ENCODE measurements at regions not wholly inside any gene's neighbourhood (a gene's known extent, or its start where the extent isn't known, plus 50 kb on each side); places are given as distances from the start of the nearest gene placed in this dataset.
"Not testable (repeated sequence)": the region's sequence is repeated elsewhere in the genome, so short reads cannot be mapped to it uniquely, and the experiment has no call there.

GRCh38 chr15:20144333-20145036 is 397.1 kb downstream of the GOLGA6L6 start:
- not testable (repeated sequence) for H3K9me3 Mint-ChIP-seq, H3K36me3 Mint-ChIP-seq, H3K4me1 Mint-ChIP-seq, H3K27ac Mint-ChIP-seq, DNase-seq, H3K27me3 Mint-ChIP-seq, H3K4me3 Mint-ChIP-seq

DNA sequence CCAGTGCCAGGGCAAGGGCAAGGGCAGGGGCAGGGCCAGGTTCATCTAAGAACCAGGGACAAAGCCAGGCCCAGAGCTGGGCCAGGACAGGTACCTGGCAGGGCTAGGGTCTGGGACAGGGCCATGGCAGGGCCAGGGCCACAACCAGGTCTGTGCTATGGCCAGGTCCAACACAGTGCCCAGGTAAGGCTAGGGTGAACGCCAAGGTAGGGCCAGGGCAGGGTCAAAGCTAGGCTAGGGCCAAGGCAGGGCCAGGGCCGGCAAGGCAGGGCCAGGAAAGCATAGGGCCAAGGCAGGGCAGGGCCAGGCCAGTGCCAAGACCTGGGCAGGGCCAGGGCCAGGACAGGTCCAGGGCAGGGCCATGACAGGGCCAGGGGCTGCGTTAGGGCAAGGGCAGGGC is 398.7 kb downstream of the GOLGA6L6 start:
- not testable (repeated sequence) for H3K9me3 Mint-ChIP-seq, H3K36me3 Mint-ChIP-seq, H3K27ac Mint-ChIP-seq, H3K4me3 Mint-ChIP-seq, H3K27me3 Mint-ChIP-seq, DNase-seq, H3K4me1 Mint-ChIP-seq

DNA sequence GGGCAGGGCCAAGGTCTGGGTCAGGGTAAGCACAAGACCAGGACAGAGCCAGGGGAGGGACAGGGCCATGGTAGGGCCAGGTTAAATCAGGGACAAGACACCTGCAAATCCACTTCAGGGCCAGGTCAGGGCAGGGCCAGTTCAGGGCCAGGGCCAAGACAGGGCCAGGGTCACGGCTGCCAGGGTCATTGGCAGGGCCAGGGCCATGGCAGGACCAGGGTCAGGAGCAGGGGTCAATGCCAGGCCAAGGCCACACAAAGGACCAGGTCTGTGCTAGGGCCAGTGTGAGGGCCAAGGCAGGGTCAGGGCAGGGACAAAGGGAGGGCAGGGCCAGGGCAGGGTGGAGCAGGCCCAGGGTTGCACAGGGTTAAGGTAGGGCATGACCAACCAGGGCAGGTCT is 399.2 kb downstream of the GOLGA6L6 start:
- H3K9me3 Mint-ChIP-seq, H3K36me3 Mint-ChIP-seq, DNase-seq: not testable (repeated sequence)

DNA sequence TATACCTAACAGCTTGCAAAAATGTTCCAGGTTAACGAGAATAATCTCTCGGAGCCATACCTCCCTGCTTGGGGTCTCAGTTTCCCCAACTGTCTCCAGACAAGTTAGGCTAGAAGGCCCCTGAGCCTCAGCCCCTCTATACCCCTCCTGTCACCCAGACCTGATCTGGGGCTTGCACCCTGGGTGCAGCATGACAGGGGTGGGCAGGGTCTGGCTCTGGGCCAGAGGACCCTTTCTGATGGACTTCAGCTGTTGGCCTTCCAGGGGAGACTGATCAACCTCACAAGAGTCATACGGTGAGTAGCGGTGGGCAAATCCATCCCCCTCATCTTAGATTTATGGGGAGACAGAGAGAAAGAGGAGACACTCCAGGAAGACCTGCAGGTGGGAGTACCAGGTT is 416.9 kb downstream of the GOLGA6L6 start:
- not testable (repeated sequence) for H3K9me3 Mint-ChIP-seq, H3K27me3 Mint-ChIP-seq, H3K36me3 Mint-ChIP-seq, H3K4me1 Mint-ChIP-seq, H3K27ac Mint-ChIP-seq, H3K4me3 Mint-ChIP-seq, DNase-seq

More for the DNA sequence above, 399.2 kb downstream of the GOLGA6L6 start:
- H3K4me3 Mint-ChIP-seq, H3K27me3 Mint-ChIP-seq, H3K27ac Mint-ChIP-seq, H3K4me1 Mint-ChIP-seq: not testable (repeated sequence)

DNA sequence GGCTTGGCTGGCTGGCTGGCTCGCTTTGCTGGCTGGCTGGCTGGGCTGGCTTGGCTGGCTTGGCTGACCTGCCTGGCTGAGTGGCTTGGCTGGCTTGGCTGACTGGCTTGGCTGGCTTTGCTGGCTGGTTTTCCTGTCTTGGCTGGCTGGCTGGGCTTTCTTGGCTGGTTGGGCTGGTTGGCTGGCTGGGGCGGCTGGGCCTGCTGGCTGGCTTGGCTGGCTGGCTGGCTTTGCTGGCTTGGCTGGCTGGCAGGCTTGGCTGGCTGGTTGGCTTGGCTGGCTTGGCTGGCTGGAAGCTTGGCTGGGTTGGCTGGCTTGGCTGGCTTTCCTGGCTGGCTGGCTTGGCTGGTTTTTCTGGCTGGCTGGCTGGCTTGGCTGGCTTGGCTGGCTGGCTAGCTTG is 435.6 kb downstream of the GOLGA6L6 start:
- Mint-ChIP-seq H3K27me3 (no peaks in the 10 kb centered on the region), H3K9me3 (no peaks in the 10 kb centered on the region), H3K27ac (no peak overlapping the region), H3K4me1 (no peaks in the 10 kb centered on the region), H3K4me3 (no peak overlapping the region), H3K36me3 (no peaks in the 10 kb centered on the region)
- DNase-seq, result no peak

- H3K27me3 Mint-ChIP-seq, H3K27ac Mint-ChIP-seq, H3K4me1 Mint-ChIP-seq, H3K9me3 Mint-ChIP-seq, DNase-seq, H3K4me3 Mint-ChIP-seq, H3K36me3 Mint-ChIP-seq: not testable (repeated sequence)
Observed at GRCh38 chr15:20105011-20105990, 436.3 kb downstream of the GOLGA6L6 start.

GRCh38 chr15:20104551-20104950 is 437.0 kb downstream of the GOLGA6L6 start:
- not testable (repeated sequence) for H3K27ac Mint-ChIP-seq, H3K27me3 Mint-ChIP-seq, H3K9me3 Mint-ChIP-seq, DNase-seq, H3K4me1 Mint-ChIP-seq, H3K4me3 Mint-ChIP-seq, H3K36me3 Mint-ChIP-seq

GRCh38 chr15:20102862-20103261 is 438.7 kb downstream of the GOLGA6L6 start:
- not testable (repeated sequence) for H3K4me3 Mint-ChIP-seq, H3K9me3 Mint-ChIP-seq, DNase-seq, H3K4me1 Mint-ChIP-seq, H3K27me3 Mint-ChIP-seq, H3K27ac Mint-ChIP-seq, H3K36me3 Mint-ChIP-seq

DNA sequence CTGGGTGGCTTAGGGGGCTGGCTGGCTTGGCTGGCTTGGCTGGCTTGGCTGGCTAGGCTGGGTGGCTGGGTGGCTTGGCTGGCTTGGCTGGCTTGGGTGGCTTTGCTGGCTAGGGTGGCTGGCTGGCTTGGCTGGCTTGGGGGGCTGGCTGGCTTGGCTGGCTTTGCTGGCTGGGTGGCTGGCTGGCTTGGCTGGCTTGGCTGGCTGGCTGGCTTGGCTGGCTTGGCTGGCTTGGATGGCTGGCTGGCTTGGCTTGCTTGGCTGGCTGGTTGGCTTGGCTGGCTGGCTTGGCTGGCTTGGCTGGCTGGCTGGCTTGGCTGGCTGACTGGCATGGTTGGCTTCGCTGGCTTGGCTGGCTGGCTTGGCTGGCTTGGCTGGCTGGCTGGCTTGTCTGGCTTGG is 439.4 kb downstream of the GOLGA6L6 start:
- H3K4me3 Mint-ChIP-seq, H3K27ac Mint-ChIP-seq, H3K36me3 Mint-ChIP-seq, H3K27me3 Mint-ChIP-seq, H3K4me1 Mint-ChIP-seq, H3K9me3 Mint-ChIP-seq, DNase-seq: not testable (repeated sequence)

- H3K4me3 Mint-ChIP-seq, DNase-seq, H3K9me3 Mint-ChIP-seq: not testable (repeated sequence)
Observed at GRCh38 chr15:20101281-20101680, 440.3 kb downstream of the GOLGA6L6 start.

GRCh38 chr15:20100604-20101270 is 440.9 kb downstream of the GOLGA6L6 start:
- H3K27me3 Mint-ChIP-seq, result not testable (repeated sequence)

More at GRCh38 chr15:20101281-20101680, 440.3 kb downstream of the GOLGA6L6 start:
- H3K27ac Mint-ChIP-seq, H3K36me3 Mint-ChIP-seq, H3K27me3 Mint-ChIP-seq, H3K4me1 Mint-ChIP-seq: not testable (repeated sequence)

GRCh38 chr15:20095699-20096303 is 445.8 kb downstream of the GOLGA6L6 start:
- H3K27ac Mint-ChIP-seq, H3K4me1 Mint-ChIP-seq, H3K27me3 Mint-ChIP-seq, DNase-seq, H3K36me3 Mint-ChIP-seq, H3K4me3 Mint-ChIP-seq, H3K9me3 Mint-ChIP-seq: not testable (repeated sequence)

More at GRCh38 chr15:20100604-20101270, 440.9 kb downstream of the GOLGA6L6 start:
- H3K9me3 Mint-ChIP-seq, H3K27ac Mint-ChIP-seq, DNase-seq, H3K36me3 Mint-ChIP-seq, H3K4me3 Mint-ChIP-seq, H3K4me1 Mint-ChIP-seq: not testable (repeated sequence)

- not testable (repeated sequence) for DNase-seq, H3K36me3 Mint-ChIP-seq, H3K4me1 Mint-ChIP-seq, H3K27me3 Mint-ChIP-seq, H3K27ac Mint-ChIP-seq, H3K4me3 Mint-ChIP-seq, H3K9me3 Mint-ChIP-seq
Observed at GRCh38 chr15:20089541-20089940, 452.1 kb downstream of the GOLGA6L6 start.

DNA sequence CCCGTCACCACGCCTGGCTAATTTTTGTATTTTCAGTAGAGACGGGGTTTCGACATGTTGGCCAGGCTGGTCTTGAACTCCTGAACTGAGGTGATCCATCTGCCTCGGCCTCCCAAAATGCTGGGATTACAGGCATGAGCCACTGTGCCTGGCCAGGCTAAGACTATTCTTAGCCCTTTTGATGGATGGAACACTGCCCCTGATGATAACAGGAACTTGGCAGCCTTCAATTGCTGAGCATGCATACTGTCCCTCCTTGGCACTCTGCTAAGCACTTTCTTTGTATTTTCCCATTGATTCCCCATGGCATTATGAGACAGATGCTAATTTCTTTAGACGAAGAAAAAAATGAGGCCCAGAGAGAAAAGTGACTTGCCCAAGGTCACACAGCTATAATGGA is 457.6 kb downstream of the GOLGA6L6 start:
- not testable (repeated sequence) for H3K27me3 Mint-ChIP-seq, H3K36me3 Mint-ChIP-seq, H3K4me3 Mint-ChIP-seq, H3K4me1 Mint-ChIP-seq, DNase-seq, H3K27ac Mint-ChIP-seq, H3K9me3 Mint-ChIP-seq

- H3K36me3 Mint-ChIP-seq, DNase-seq, H3K27me3 Mint-ChIP-seq, H3K27ac Mint-ChIP-seq, H3K4me1 Mint-ChIP-seq, H3K9me3 Mint-ChIP-seq, H3K4me3 Mint-ChIP-seq: not testable (repeated sequence)
Observed at GRCh38 chr15:20074082-20074481, 467.5 kb downstream of the GOLGA6L6 start.

Data from activated naive CD8-positive, alpha-beta T cell treated with anti-CD3 and anti-CD28 coated beads for 36 hours (primary cell).